ENCODE measurements at regions not wholly inside any gene's neighbourhood (a gene's known extent, or its start where the extent isn't known, plus 50 kb on each side); places are given as distances from the start of the nearest gene placed in this dataset.

DNA sequence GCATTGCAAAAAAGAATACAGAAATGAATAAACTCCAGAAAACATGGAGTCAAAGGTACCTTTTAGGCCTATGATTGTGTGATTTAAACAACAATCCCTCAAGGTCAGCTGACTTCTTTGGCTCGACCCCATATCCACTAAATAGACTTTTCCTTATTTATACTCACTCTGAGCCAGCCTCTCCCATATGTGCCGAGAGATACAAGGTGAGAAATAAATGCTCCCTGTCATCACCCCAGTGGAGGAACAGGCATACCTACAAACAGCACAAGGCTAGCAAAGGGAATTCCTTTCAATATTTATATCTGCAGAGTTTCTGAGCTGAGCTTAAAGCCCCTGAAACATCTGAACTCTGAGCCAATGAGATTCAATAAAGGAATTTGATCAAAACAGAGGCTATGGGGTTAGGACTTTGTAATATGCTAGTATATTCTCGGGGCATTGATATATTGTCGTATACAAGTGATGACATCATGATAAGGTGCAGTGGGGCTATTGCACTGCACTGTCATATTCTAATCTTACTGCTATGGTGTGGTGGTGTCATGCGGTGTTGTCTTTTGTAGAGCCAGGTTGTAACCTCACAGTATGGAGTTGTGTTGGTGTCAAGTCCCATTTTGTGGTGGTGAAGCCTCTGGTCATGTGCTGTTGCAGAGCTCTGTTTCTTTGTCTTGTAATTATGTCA, 56.0 kb upstream of the GALNT18 start:
- H4K20me1 ChIP-seq (ENCODE audit: insufficient read depth, low read length): no peaks in the 10 kb centered on the region
- Mint-ChIP-seq H3K4me3 (ENCODE audit: unreplicated experiment) (no peak overlapping the region), H3K27ac (ENCODE audit: unreplicated experiment) (no peak overlapping the region), H3K36me3 (ENCODE audit: low read depth, unreplicated experiment) (no peaks in the 10 kb centered on the region), H3K27me3 (ENCODE audit: low read depth, unreplicated experiment) (peaks cover 14% of the 10 kb centered on the region), H3K9me3 (ENCODE audit: unreplicated experiment) (no peaks in the 10 kb centered on the region), H3K4me1 (ENCODE audit: low read depth, unreplicated experiment) (no peaks in the 10 kb centered on the region)
- TF ChIP-seq, protein P1, sequence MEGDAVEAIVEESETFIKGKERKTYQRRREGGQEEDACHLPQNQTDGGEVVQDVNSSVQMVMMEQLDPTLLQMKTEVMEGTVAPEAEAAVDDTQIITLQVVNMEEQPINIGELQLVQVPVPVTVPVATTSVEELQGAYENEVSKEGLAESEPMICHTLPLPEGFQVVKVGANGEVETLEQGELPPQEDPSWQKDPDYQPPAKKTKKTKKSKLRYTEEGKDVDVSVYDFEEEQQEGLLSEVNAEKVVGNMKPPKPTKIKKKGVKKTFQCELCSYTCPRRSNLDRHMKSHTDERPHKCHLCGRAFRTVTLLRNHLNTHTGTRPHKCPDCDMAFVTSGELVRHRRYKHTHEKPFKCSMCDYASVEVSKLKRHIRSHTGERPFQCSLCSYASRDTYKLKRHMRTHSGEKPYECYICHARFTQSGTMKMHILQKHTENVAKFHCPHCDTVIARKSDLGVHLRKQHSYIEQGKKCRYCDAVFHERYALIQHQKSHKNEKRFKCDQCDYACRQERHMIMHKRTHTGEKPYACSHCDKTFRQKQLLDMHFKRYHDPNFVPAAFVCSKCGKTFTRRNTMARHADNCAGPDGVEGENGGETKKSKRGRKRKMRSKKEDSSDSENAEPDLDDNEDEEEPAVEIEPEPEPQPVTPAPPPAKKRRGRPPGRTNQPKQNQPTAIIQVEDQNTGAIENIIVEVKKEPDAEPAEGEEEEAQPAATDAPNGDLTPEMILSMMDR (IDR thresholded peaks at IDR 0.05; ENCODE audit: insufficient read depth, low read depth, low read length): no peak
- TF ChIP-seq EZH2 (IDR thresholded peaks at IDR 0.05; ENCODE audit: insufficient read depth, low read length): no peak
- no peak for DNase-seq (ENCODE audit: low read depth)
- H3K27ac ChIP-seq (ENCODE audit: low read depth, low read length): no peak overlapping the region
- H3K27me3 ChIP-seq (ENCODE audit: insufficient read depth, low read length): peaks cover 7% of the 10 kb centered on the region
- H3K4me2 ChIP-seq (ENCODE audit: low read length): no peak overlapping the region
- H3K79me2 ChIP-seq (ENCODE audit: insufficient read depth, low read length): no peaks in the 10 kb centered on the region
- no peak overlapping the region for H3K4me3 ChIP-seq (ENCODE audit: insufficient read depth, low read depth, low read length)
- no peak overlapping the region for H2AFZ ChIP-seq (ENCODE audit: low read depth, low read length)
- H3K4me1 ChIP-seq (ENCODE audit: insufficient read depth, low read length): no peaks in the 10 kb centered on the region
- no peaks in the 10 kb centered on the region for H3K36me3 ChIP-seq (ENCODE audit: insufficient read depth, low read length)
- no peak overlapping the region for H3K9ac ChIP-seq (ENCODE audit: low read length)
- no peak for FAIRE-seq
- no peaks in the 10 kb centered on the region for H3K9me3 ChIP-seq (ENCODE audit: insufficient read depth, low read depth, low read length)

DNA sequence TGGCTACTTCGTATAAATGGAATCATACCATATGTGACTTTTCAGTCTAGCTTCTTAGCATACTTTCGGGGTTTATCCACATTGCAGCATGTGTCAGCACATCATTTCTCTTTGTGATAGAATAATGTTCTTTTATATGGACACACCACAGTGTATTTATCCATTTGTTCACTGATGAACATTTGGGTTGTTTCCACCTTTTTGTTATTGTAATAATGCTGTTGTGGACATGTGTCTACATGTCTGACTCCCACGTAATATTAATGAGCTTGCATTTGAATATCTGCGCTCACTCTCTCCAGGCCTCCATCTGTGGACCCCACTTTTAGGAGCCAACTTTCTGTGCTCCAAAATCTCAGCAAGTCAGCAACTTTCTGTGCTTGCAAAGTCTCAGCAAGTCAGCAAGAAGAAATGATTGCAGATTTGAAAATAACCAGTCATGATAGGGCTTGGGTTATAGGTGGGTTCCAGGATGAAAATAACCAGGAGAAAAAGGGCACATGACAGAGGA, 53.9 kb upstream of the GALNT18 start:
- no peaks in the 10 kb centered on the region for H3K4me1 Mint-ChIP-seq (ENCODE audit: low read depth, unreplicated experiment)
- H3K27ac Mint-ChIP-seq (ENCODE audit: unreplicated experiment): no peak overlapping the region
- H3K79me2 ChIP-seq (ENCODE audit: insufficient read depth, low read length): no peaks in the 10 kb centered on the region
- peaks cover 2% of the 10 kb centered on the region for H3K9me3 Mint-ChIP-seq (ENCODE audit: unreplicated experiment)
- H3K4me3 ChIP-seq (ENCODE audit: insufficient read depth, low read depth, low read length): no peak overlapping the region
- no peaks in the 10 kb centered on the region for H4K20me1 ChIP-seq (ENCODE audit: insufficient read depth, low read length)
- no peak overlapping the region for H3K9ac ChIP-seq (ENCODE audit: low read length)
- H3K27me3 ChIP-seq (ENCODE audit: insufficient read depth, low read length): peaks cover 10% of the 10 kb centered on the region
- no peaks in the 10 kb centered on the region for H3K36me3 Mint-ChIP-seq (ENCODE audit: low read depth, unreplicated experiment)
- no peaks in the 10 kb centered on the region for H3K4me1 ChIP-seq (ENCODE audit: insufficient read depth, low read length)
- no peak for TF ChIP-seq EZH2 (IDR thresholded peaks at IDR 0.05; ENCODE audit: insufficient read depth, low read length)
- TF ChIP-seq, protein P1 (IDR thresholded peaks at IDR 0.05; ENCODE audit: insufficient read depth, low read depth, low read length): no peak
- DNase-seq (ENCODE audit: low read depth) (no peak), FAIRE-seq (no peak)
- H3K27me3 Mint-ChIP-seq (ENCODE audit: low read depth, unreplicated experiment): peaks cover 19% of the 10 kb centered on the region
- H3K27ac ChIP-seq (ENCODE audit: low read depth, low read length): no peak overlapping the region
- H2AFZ ChIP-seq (ENCODE audit: low read depth, low read length): no peak overlapping the region
- no peak overlapping the region for H3K4me3 Mint-ChIP-seq (ENCODE audit: unreplicated experiment)
- no peak overlapping the region for H3K4me2 ChIP-seq (ENCODE audit: low read length)
- no peaks in the 10 kb centered on the region for H3K9me3 ChIP-seq (ENCODE audit: insufficient read depth, low read depth, low read length)
- H3K36me3 ChIP-seq (ENCODE audit: insufficient read depth, low read length): no peaks in the 10 kb centered on the region

DNA sequence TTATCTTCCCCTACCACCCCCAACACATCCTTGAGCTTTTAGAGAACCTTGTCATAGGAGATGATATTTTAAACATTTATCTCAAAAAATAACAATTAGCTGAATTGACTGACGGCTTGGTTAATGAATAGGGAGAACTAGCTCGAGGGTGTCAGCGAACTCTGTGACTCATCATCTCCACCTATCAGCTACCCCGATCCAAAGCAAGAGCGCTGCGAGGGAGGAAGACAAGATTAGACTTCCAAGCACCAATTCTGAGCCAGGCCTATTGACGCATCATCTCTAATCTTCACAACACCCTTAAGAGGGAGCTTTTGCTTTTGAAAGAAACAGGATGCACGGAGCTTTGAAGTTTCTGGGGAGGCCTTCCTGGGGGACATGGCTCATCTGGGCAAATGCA, 51.0 kb upstream of the GALNT18 start:
- no peak overlapping the region for H3K4me3 Mint-ChIP-seq (ENCODE audit: unreplicated experiment)
- H3K9me3 ChIP-seq (ENCODE audit: insufficient read depth, low read depth, low read length): no peaks in the 10 kb centered on the region
- no peak overlapping the region for H3K27ac Mint-ChIP-seq (ENCODE audit: unreplicated experiment)
- H3K4me1 ChIP-seq (ENCODE audit: insufficient read depth, low read length): no peaks in the 10 kb centered on the region
- H3K9ac ChIP-seq (ENCODE audit: low read length): no peak overlapping the region
- no peaks in the 10 kb centered on the region for H3K36me3 ChIP-seq (ENCODE audit: insufficient read depth, low read length)
- no peak overlapping the region for H2AFZ ChIP-seq (ENCODE audit: low read depth, low read length)
- no peak for DNase-seq (ENCODE audit: low read depth)
- no peak overlapping the region for H3K27ac ChIP-seq (ENCODE audit: low read depth, low read length)
- H3K79me2 ChIP-seq (ENCODE audit: insufficient read depth, low read length): no peaks in the 10 kb centered on the region
- no peaks in the 10 kb centered on the region for H3K36me3 Mint-ChIP-seq (ENCODE audit: low read depth, unreplicated experiment)
- H4K20me1 ChIP-seq (ENCODE audit: insufficient read depth, low read length): no peaks in the 10 kb centered on the region
- H3K4me3 ChIP-seq (ENCODE audit: insufficient read depth, low read depth, low read length): no peak overlapping the region
- no peak overlapping the region for H3K4me2 ChIP-seq (ENCODE audit: low read length)
- H3K27me3 Mint-ChIP-seq (ENCODE audit: low read depth, unreplicated experiment): peaks cover 27% of the 10 kb centered on the region
- FAIRE-seq: no peak
- peaks cover 8% of the 10 kb centered on the region for H3K4me1 Mint-ChIP-seq (ENCODE audit: low read depth, unreplicated experiment)
- peaks cover 2% of the 10 kb centered on the region for H3K9me3 Mint-ChIP-seq (ENCODE audit: unreplicated experiment)
- peaks cover 10% of the 10 kb centered on the region for H3K27me3 ChIP-seq (ENCODE audit: insufficient read depth, low read length)
- no peak for TF ChIP-seq EZH2 (IDR thresholded peaks at IDR 0.05; ENCODE audit: insufficient read depth, low read length)
- TF ChIP-seq, protein P1 (IDR thresholded peaks at IDR 0.05; ENCODE audit: insufficient read depth, low read depth, low read length): no peak
